SK-N-MC (cell line): ENCODE measurements at regions not wholly inside any gene's neighbourhood (a gene's known extent, or its start where the extent isn't known, plus 50 kb on each side); places are given as distances from the start of the nearest gene placed in this dataset.

Source experiments
- EZH2 ChIP-seq: fragments of 200-600 bp; sonication (generic); IDR thresholded peaks from one replicate; pipeline ENCODE4 v1.6.1; 2017; ENCODE audit warnings: antibody characterized with exemption
- FOXP2 ChIP-seq: optimal IDR thresholded peaks from 2 replicates; pipeline ENCODE3; 2011; ENCODE audit warnings: mild to moderate bottlenecking, moderate library complexity; ENCODE audit not compliant: insufficient read depth; ENCODE audit errors: extremely low read length, control extremely low read depth
- POLR2AphosphoS5 ChIP-seq: IDR thresholded peaks from 2 replicates; pipeline ENCODE4 v1.6.1; 2012; ENCODE audit warnings: mild to moderate bottlenecking, low read depth, low read length, borderline replicate concordance

DNA sequence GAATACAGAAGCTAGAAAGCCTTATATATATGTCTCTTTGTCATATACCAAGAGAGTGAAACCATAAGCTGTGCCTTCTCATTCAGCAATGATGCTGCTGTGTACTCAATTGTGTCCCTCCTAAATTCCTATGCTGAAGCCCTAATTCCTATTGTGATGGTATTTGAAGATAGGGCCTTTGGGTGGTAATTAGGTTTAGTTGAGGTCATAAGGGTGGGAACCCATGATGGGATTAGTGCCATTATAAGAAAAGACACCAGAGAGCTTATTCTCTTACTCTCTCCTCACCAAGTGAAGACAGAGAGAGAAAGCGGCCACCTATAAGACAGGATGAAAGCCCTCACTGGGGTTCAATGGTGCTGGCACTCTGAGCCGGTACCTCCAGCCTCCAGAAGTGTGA, 1191.3 kb upstream of the TENM4 start:
- TF ChIP-seq EZH2 (no peak), POLR2AphosphoS5 (no peak), FOXP2 (no peak)
